ENCODE measurements at regions not wholly inside any gene's neighbourhood (a gene's known extent, or its start where the extent isn't known, plus 50 kb on each side); places are given as distances from the start of the nearest gene placed in this dataset.
"Not testable (repeated sequence)": the region's sequence is repeated elsewhere in the genome, so short reads cannot be mapped to it uniquely, and the experiment has no call there.

- TF ChIP-seq CTCF (IDR thresholded peaks at IDR 0.05; ENCODE audit: low read depth, low read length): no peak
- no peak overlapping the region for H3K4me3 ChIP-seq (ENCODE audit: low read depth, low read length)
Observed at GRCh38 chr6:27141529-27142015, 105.9 kb upstream of the PRSS16 start.

- H3K4me3 ChIP-seq (ENCODE audit: low read depth, low read length): not testable (repeated sequence)
Observed at GRCh38 chr6:27143020-27143388, 104.5 kb upstream of the PRSS16 start.

GRCh38 chr6:27143474-27144026 lies 104.0 kb upstream of the PRSS16 start:
- TF ChIP-seq CTCF (IDR thresholded peaks at IDR 0.05; ENCODE audit: low read depth, low read length): no peak
- no peak overlapping the region for H3K4me3 ChIP-seq (ENCODE audit: low read depth, low read length)

GRCh38 chr6:27144740-27145079 lies 102.8 kb upstream of the PRSS16 start:
- H3K4me3 ChIP-seq (ENCODE audit: low read depth, low read length): peak overlapping the region; percentile 73
- TF ChIP-seq CTCF (IDR thresholded peaks at IDR 0.05; ENCODE audit: low read depth, low read length): no peak

- H3K4me3 ChIP-seq (ENCODE audit: low read depth, low read length): peak overlapping the region; percentile 73
- no peak for TF ChIP-seq CTCF (IDR thresholded peaks at IDR 0.05; ENCODE audit: low read depth, low read length)
Observed at GRCh38 chr6:27145731-27146455, 101.6 kb upstream of the PRSS16 start.

- peak overlapping the region; percentile 73 for H3K4me3 ChIP-seq (ENCODE audit: low read depth, low read length)
Observed at GRCh38 chr6:27146456-27146705, 101.1 kb upstream of the PRSS16 start.

GRCh38 chr6:27146706-27147505 lies 100.6 kb upstream of the PRSS16 start:
- no peak for TF ChIP-seq CTCF (IDR thresholded peaks at IDR 0.05; ENCODE audit: low read depth, low read length)

GRCh38 chr6:27148404-27148795 lies 99.1 kb upstream of the PRSS16 start:
- no peak for TF ChIP-seq CTCF (IDR thresholded peaks at IDR 0.05; ENCODE audit: low read depth, low read length)
- no peak overlapping the region for H3K4me3 ChIP-seq (ENCODE audit: low read depth, low read length)

More at GRCh38 chr6:27146706-27147505, 100.6 kb upstream of the PRSS16 start:
- H3K4me3 ChIP-seq (ENCODE audit: low read depth, low read length): peak overlapping the region; percentile 73

Data from WI38 (cell line).